ENCODE measurements at regions not wholly inside any gene's neighbourhood (a gene's known extent, or its start where the extent isn't known, plus 50 kb on each side); places are given as distances from the start of the nearest gene placed in this dataset.

DNA sequence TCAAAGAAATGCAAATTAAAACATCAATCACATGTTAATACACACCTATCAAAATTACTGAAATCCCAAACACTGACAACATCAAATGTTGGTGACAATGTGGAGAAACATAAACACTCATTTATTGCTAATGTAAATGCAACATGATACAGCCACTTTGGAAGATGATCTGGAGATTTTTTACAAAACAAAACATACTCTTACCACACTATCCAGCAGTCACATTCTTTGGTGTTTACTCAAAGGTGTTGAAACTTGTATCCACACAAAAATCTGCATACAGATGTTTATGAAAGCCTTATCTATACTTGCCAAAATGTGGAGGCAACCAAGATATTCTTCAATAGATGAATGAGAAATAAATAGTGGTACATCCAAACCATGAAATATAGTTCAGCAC, 1219.5 kb upstream of the PCDH20 start:
- TF ChIP-seq CTCF (IDR thresholded peaks at IDR 0.05 in 4 of 5, conservative IDR thresholded peaks at IDR 0.05 in 1 of 5) (no peak), POLR2A (IDR thresholded peaks at IDR 0.05) (no peak)

Measured in gastrocnemius medialis (tissue), 4 donors.